Nephron (organoid): ENCODE measurements at regions not wholly inside any gene's neighbourhood (a gene's known extent, or its start where the extent isn't known, plus 50 kb on each side); places are given as distances from the start of the nearest gene placed in this dataset.

Source experiments
- H3K27ac Mint-ChIP-seq, 3 experiments: 2 replicates each; pipeline ENCODE4 v1.8.0; 2020; ENCODE audit warnings: mixed read lengths in 3 of 3, mild to moderate bottlenecking in 2 of 3, moderate library complexity in 1 of 3
- H3K27me3 Mint-ChIP-seq: 2 replicates; pipeline ENCODE4 v1.8.0; 2021; ENCODE audit warnings: low read depth, mild to moderate bottlenecking, moderate library complexity, mixed read lengths
- H3K36me3 Mint-ChIP-seq: 2 replicates; pipeline ENCODE4 v1.8.0; 2020; ENCODE audit warnings: low read depth, mixed read lengths
- H3K4me1 Mint-ChIP-seq: 2 replicates; pipeline ENCODE4 v1.8.0; 2020; ENCODE audit warnings: mixed read lengths
- H3K4me3 Mint-ChIP-seq, 3 experiments: 2 replicates each; pipeline ENCODE4 v1.8.0; 2020; ENCODE audit warnings: mild to moderate bottlenecking in 3 of 3, mixed read lengths in 3 of 3, moderate library complexity in 2 of 3
- H3K9me3 Mint-ChIP-seq: 2 replicates; pipeline ENCODE4 v1.8.0; 2020; ENCODE audit warnings: mixed read lengths
- CTCF ChIP-seq, 3 experiments: fragments of 200-600 bp; sonication (generic); IDR thresholded peaks; one replicate each; pipeline ENCODE4 v1.5.0; 2021; ENCODE audit warnings: antibody characterized with exemption in 3 of 3; ENCODE audit not compliant: unreplicated experiment in 3 of 3

DNA sequence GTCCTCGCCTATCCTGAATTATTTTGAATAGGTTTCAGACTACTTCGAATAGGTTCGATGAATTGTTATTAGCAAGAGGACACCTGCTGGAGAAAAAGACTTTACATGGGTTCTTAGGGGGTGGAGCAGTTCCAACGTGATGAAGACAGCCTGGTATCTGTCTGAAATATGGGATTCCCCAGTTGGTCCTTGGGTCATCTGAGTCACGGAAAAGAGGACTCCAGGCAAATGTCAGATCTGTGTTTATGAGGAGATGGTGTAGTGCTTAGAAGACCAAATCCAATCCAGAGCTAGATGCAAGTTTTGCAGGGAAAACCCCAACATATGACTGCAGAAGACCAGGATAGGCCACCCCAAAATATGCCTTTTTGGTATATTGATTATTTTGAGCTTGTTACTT, 98.9 kb upstream of the IGSF10 start:
- no peaks in the 10 kb centered on the region for H3K9me3 Mint-ChIP-seq
- H3K27me3 Mint-ChIP-seq, result no peaks in the 10 kb centered on the region
- peaks cover 40% of the 10 kb centered on the region for H3K4me1 Mint-ChIP-seq
- H3K4me3 Mint-ChIP-seq, result no peak overlapping the region
- no peak overlapping the region for H3K27ac Mint-ChIP-seq
- TF ChIP-seq CTCF (IDR thresholded peaks at IDR 0.05; ENCODE audit: unreplicated experiment in 3 of 3), result no peak
- H3K36me3 Mint-ChIP-seq, result no peaks in the 10 kb centered on the region

- Mint-ChIP-seq H3K9me3 (no peaks in the 10 kb centered on the region), H3K27ac (peak overlapping the region in 2 of 3 experiments; percentile 37 to 68), H3K4me3 (no peak overlapping the region), H3K4me1 (peaks cover 33% of the 10 kb centered on the region), H3K27me3 (no peaks in the 10 kb centered on the region), H3K36me3 (no peaks in the 10 kb centered on the region)
- no peak for TF ChIP-seq CTCF (IDR thresholded peaks at IDR 0.05; ENCODE audit: unreplicated experiment in 3 of 3)
Measured at GRCh38 chr3:151558661-151559060, 97.8 kb upstream of the IGSF10 start.

- no peak for TF ChIP-seq CTCF (IDR thresholded peaks at IDR 0.05; ENCODE audit: unreplicated experiment in 3 of 3)
- no peak overlapping the region for H3K4me3 Mint-ChIP-seq
- H3K4me1 Mint-ChIP-seq, result peaks cover 33% of the 10 kb centered on the region
- no peaks in the 10 kb centered on the region for H3K36me3 Mint-ChIP-seq
- no peaks in the 10 kb centered on the region for H3K27me3 Mint-ChIP-seq
- H3K9me3 Mint-ChIP-seq, result no peaks in the 10 kb centered on the region
- H3K27ac Mint-ChIP-seq, result no peak overlapping the region
Measured at GRCh38 chr3:151557068-151557840, 96.4 kb upstream of the IGSF10 start.

DNA sequence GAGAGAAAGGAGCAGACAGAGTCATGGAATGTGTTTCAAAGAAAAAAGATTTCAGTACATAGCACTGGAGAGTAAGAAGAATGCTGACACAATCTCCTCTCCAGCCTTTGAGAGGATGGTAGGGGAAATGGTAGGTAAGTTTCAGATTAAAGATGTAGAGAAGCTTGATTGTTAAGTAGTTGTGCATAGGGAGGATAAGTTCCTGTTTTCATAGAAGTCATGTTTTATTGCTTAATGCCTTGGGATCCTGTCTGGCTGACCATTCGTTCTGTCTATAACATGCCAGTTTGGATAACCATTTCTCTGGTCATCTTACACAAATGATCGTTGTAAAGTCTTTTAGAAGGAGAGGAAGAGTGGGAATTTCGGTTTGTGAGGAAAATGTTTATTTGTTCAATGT, 95.7 kb upstream of the IGSF10 start:
- peaks cover 30% of the 10 kb centered on the region for H3K4me1 Mint-ChIP-seq
- TF ChIP-seq CTCF (IDR thresholded peaks at IDR 0.05; ENCODE audit: unreplicated experiment in 3 of 3), result no peak
- no peak overlapping the region for H3K4me3 Mint-ChIP-seq
- H3K27ac Mint-ChIP-seq, result no peak overlapping the region
- H3K9me3 Mint-ChIP-seq, result no peaks in the 10 kb centered on the region
- H3K36me3 Mint-ChIP-seq, result no peaks in the 10 kb centered on the region
- H3K27me3 Mint-ChIP-seq, result no peaks in the 10 kb centered on the region

GRCh38 chr3:151555523-151555922, 94.7 kb upstream of the IGSF10 start:
- no peak overlapping the region for H3K4me3 Mint-ChIP-seq
- H3K4me1 Mint-ChIP-seq, result peaks cover 26% of the 10 kb centered on the region
- H3K27ac Mint-ChIP-seq, result peak overlapping the region in 1 of 3 experiments; percentile 48
- H3K27me3 Mint-ChIP-seq, result peaks cover 4% of the 10 kb centered on the region
- no peaks in the 10 kb centered on the region for H3K9me3 Mint-ChIP-seq
- TF ChIP-seq CTCF (IDR thresholded peaks at IDR 0.05; ENCODE audit: unreplicated experiment in 3 of 3), result no peak
- no peaks in the 10 kb centered on the region for H3K36me3 Mint-ChIP-seq

- H3K27ac Mint-ChIP-seq, result no peak overlapping the region
- no peak overlapping the region for H3K4me3 Mint-ChIP-seq
- H3K36me3 Mint-ChIP-seq, result no peaks in the 10 kb centered on the region
- no peak for TF ChIP-seq CTCF (IDR thresholded peaks at IDR 0.05; ENCODE audit: unreplicated experiment in 3 of 3)
- H3K27me3 Mint-ChIP-seq, result peaks cover 8% of the 10 kb centered on the region
- no peaks in the 10 kb centered on the region for H3K9me3 Mint-ChIP-seq
- H3K4me1 Mint-ChIP-seq, result peaks cover 18% of the 10 kb centered on the region
Measured at GRCh38 chr3:151553888-151554287, 93.0 kb upstream of the IGSF10 start.
